B cell (primary cell): ENCODE measurements at regions not wholly inside any gene's neighbourhood (a gene's known extent, or its start where the extent isn't known, plus 50 kb on each side); places are given as distances from the start of the nearest gene placed in this dataset.

ENCODE experiments used
- CTCF ChIP-seq: fragments of 200-600 bp; IDR thresholded peaks from one replicate; pipeline ENCODE4 v1.8.0; 2022; ENCODE audit warnings: antibody characterized with exemption, mild to moderate bottlenecking
- EZH2 ChIP-seq: IDR thresholded peaks from 2 replicates; pipeline ENCODE4 v1.6.1; 2012; ENCODE audit warnings: borderline replicate concordance, low read depth, mild to moderate bottlenecking, moderate library complexity, low read length; ENCODE audit not compliant: insufficient read depth, poor library complexity, severe bottlenecking

GRCh38 chr11:13184295-13184794 is 93.2 kb upstream of the BMAL1 start:
- TF ChIP-seq CTCF (no peak), EZH2 (no peak)
